ENCODE measurements at regions not wholly inside any gene's neighbourhood (a gene's known extent, or its start where the extent isn't known, plus 50 kb on each side); places are given as distances from the start of the nearest gene placed in this dataset.
"Not testable (repeated sequence)": the region's sequence is repeated elsewhere in the genome, so short reads cannot be mapped to it uniquely, and the experiment has no call there.

DNA sequence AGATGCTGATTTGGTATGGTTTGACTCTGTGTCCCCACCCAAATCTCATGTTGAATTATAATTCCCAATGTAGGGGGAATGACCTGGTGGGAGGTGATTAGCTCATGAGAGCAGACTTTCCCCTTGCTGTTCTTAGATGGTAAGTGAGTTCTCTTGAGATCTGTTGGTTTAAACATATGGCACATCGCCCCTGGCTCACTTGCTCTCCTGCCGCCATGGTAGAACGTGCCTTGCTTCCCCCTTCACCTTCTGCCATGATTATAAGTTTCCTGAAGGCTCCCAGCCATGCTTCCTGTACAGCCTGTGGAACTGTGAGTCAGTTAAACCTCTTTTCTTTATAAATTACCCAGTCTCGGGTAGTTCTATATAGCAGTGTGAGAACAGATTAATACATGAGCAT, 2930.2 kb upstream of the OR11H1 start:
- not testable (repeated sequence) for TF ChIP-seq EZH2phosphoT487 (IDR thresholded peaks at IDR 0.05; ENCODE audit: borderline replicate concordance, low read depth, low read length)
- TF ChIP-seq, protein P1, sequence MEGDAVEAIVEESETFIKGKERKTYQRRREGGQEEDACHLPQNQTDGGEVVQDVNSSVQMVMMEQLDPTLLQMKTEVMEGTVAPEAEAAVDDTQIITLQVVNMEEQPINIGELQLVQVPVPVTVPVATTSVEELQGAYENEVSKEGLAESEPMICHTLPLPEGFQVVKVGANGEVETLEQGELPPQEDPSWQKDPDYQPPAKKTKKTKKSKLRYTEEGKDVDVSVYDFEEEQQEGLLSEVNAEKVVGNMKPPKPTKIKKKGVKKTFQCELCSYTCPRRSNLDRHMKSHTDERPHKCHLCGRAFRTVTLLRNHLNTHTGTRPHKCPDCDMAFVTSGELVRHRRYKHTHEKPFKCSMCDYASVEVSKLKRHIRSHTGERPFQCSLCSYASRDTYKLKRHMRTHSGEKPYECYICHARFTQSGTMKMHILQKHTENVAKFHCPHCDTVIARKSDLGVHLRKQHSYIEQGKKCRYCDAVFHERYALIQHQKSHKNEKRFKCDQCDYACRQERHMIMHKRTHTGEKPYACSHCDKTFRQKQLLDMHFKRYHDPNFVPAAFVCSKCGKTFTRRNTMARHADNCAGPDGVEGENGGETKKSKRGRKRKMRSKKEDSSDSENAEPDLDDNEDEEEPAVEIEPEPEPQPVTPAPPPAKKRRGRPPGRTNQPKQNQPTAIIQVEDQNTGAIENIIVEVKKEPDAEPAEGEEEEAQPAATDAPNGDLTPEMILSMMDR (conservative IDR thresholded peaks at IDR 0.05; ENCODE audit: low read length): not testable (repeated sequence)

Data from OCI-LY7 (cell line).